Ishikawa (cell line): ENCODE measurements at regions not wholly inside any gene's neighbourhood (a gene's known extent, or its start where the extent isn't known, plus 50 kb on each side); places are given as distances from the start of the nearest gene placed in this dataset.

ENCODE experiments used
- YY1 ChIP-seq: IDR thresholded peaks from 2 replicates; pipeline ENCODE4 v1.6.1; 2012; ENCODE audit warnings: low read depth
- TF ChIP-seq, protein P1 (sequence below): IDR thresholded peaks from 2 replicates; pipeline ENCODE4 v1.6.1; 2012

DNA sequence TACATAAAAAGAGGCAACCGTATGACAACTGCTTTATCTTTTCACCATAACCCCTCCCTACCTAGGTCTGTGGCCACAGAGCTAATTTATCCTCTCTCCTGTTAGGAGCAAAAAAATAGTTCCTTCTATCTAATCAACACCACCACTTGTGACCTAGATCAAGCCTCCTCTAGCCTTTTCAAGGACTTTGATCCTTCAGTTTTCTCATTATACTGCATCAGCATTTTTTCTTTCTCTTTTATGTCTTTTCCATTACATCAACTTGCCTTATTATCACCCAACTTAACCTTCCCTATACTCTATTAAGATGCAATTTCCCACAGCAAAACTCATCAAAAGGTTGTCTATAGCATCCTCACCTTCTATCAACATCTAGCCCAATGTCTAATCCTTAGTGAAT lies 211.0 kb downstream of the ANKRD50 start:
- TF ChIP-seq, protein P1, sequence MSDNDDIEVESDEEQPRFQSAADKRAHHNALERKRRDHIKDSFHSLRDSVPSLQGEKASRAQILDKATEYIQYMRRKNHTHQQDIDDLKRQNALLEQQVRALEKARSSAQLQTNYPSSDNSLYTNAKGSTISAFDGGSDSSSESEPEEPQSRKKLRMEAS = no peak
- no peak for TF ChIP-seq YY1
